GM18873 (cell line): ENCODE measurements at regions not wholly inside any gene's neighbourhood (a gene's known extent, or its start where the extent isn't known, plus 50 kb on each side); places are given as distances from the start of the nearest gene placed in this dataset.

Experiments used
- ATAC-seq: cut with Tn5 transposase; IDR thresholded peaks from one replicate; pipeline ENCODE4 v1.9.1; 2021; ENCODE audit warnings: mild to moderate bottlenecking, moderate library complexity, moderate number of reproducible peaks; ENCODE audit not compliant: unreplicated experiment, low FRiP score

DNA sequence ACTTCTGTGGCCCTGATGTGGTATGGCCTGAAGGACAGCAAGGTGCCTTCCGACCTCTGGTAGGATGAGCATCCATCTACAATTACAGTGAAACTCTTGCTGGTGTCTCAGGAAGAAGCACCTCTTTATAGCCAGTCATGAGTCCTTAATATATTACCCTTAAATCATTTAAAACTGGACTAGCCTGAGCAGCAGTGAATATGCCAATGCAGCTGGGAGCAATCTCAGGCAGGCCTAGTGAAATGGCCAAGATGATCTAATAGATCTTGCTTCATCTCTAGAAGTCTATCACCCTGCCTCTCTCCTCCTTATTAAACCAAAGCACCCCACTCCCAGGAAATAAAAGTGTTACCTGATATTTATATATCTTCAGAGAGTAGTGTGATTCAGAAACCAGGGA is 66.7 kb upstream of the SORCS3 start:
- no peak for ATAC-seq

DNA sequence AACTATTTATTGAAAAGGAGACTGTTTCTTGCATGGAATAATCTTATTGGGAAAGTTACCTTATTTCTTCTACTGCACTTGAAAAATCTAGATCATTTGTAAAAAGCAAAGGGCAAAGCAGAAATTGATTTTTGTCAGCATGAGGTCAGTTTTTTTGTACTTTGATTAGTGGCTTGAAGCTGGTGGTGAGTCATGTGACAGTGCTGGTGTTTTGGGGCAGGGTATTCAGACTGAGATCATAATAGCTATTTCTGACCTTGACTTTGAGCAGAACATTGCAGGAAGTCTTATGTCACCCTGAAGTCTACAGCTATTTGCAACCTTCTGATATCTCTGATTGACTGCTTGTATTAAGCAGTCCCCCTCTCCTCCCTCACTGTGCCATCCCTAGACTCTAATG is 66.3 kb upstream of the SORCS3 start:
- ATAC-seq = no peak

DNA sequence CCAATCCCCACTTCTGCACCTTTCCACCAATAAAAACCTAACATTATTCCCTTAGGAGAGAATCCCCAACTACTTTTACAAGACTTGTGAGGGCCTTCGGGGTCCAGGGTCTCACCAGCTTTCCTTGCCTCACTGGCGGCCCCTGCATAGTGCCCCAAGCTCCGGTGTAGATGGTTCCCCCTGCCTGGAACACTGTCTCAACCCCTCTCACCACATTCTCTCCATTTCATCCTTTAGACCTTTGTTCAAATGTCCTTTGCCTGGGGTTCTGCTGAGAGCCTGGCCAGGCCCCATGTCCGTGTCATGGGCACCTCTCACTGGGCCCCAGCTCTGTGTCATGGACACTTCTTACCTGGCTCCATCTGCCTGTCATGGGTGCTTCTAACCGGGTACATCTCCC is 64.5 kb upstream of the SORCS3 start:
- no peak for ATAC-seq

DNA sequence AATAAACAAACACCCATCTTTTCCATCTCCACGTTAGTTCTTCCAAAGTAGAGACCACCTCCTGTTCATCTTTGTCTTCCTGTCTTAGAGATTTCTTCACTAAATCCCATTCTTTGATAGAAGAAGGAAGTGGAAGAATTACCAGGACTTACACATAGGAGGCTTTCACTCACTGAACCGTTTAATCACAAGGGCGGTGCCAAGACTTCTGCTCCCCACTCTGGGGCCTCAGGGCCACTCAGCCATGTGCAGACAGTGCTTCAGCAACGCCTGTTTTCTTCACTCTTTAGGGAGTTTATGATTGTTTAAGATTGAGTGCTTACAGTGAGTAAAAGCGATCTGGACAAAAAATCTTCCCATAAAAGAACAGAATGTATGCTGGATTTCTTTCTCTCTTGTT is 63.9 kb upstream of the SORCS3 start:
- no peak for ATAC-seq

- ATAC-seq = no peak
Observed at GRCh38 chr10:104577861-104578521, 63.1 kb upstream of the SORCS3 start.

DNA sequence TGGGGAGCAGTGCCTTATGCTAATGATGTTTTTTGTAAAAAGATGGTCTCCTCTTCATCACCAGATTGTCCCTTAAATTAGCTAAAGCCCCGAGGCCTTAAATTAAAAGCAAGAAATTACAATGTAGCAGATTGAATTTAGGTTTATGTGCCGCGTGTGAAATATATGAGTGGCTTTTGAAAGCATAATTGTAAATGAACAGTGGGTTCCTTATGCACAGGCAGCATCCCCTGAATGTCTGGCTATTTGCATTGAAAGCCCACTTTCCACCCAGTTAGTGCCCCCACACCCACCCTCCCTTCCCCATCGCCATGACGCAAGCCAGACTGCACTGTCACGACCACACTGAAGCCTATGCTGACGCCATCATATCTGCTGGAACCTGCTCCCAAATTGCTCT is 62.4 kb upstream of the SORCS3 start:
- ATAC-seq = no peak

- no peak for ATAC-seq
Observed at GRCh38 chr10:104579136-104579535, 62.0 kb upstream of the SORCS3 start.

- ATAC-seq = no peak
Observed at GRCh38 chr10:104580321-104580720, 60.8 kb upstream of the SORCS3 start.

- peak; percentile 71 for ATAC-seq
Observed at GRCh38 chr10:104580774-104581675, 60.1 kb upstream of the SORCS3 start.

- ATAC-seq = no peak
Observed at GRCh38 chr10:104581884-104582601, 59.0 kb upstream of the SORCS3 start.

GRCh38 chr10:104582602-104582951 is 58.5 kb upstream of the SORCS3 start:
- no peak for ATAC-seq

- no peak for ATAC-seq
Observed at GRCh38 chr10:104582966-104583365, 58.1 kb upstream of the SORCS3 start.

DNA sequence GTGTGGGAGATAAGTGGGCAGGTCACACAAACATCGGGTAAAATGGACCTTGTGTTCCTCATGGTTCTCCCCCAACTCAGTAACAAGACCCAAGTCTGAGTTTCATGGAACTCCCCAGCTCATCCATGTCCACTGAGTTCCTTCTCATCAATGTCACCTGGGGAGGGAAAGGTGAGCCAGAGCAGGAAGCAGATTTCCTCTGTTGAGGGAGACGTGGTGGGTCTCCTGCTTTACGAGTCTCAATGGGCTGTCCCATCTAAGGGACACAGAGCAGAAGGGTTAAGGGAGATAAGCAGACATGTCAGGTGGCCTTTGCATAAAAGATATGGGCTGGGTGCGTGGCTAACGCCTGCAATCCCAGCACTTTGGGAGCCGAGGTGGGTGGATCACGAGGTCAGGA is 56.5 kb upstream of the SORCS3 start:
- ATAC-seq = no peak

DNA sequence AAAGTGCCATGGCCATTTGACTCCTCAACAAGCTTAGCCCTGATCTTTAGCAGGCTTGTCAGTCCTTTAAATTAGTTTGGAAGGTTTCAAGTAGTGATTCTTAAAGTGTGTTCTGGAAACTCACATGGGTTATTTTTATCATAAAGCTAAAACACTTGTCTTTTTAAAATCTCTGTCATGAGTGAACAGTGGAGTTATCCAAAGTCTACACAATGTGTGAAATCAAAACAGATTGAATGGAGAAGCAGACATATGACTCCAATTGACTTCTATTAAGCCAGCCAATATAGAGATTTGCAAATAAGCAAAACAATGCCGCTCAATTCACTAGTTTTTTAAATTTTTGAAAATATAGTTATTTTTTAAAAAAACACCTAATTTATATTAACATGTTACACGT is 53.3 kb upstream of the SORCS3 start:
- ATAC-seq = no peak

GRCh38 chr10:104589431-104589830 is 51.7 kb upstream of the SORCS3 start:
- no peak for ATAC-seq

DNA sequence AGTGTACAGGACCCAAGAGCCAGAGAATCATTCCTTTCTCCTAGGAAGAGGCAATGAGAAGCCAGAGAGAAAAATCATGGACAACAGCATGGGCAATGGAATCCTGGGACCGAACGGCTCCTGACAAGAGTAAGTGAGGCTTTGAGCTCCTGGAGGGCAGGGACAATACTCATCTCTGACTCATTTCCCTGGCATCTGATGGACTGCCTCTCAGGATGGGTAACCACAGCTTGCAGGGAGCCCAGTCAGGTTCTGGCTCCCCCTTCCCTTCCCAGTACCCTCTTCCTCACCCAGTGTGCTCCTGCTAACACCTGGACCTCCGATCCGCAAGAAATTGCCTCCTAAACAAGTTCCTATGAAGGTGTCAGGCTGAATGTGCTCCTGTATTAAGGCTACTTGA is 51.2 kb upstream of the SORCS3 start:
- no peak for ATAC-seq
